CD4-positive, alpha-beta T cell (primary cell): ENCODE measurements at regions not wholly inside any gene's neighbourhood (a gene's known extent, or its start where the extent isn't known, plus 50 kb on each side); places are given as distances from the start of the nearest gene placed in this dataset.

Source experiments
- ATAC-seq: fragments of 200-7000 bp; cut with Tn5 transposase; one replicate; pipeline ENCODE4 v1.10.0; 2022; ENCODE audit warnings: mild to moderate bottlenecking; ENCODE audit not compliant: poor library complexity
- CTCF ChIA-PET: fragments of 350-600 bp; sonication (Branson Sonifier 250); formaldehyde crosslinking; loops from one replicate; lab custom pipeline; 2021; ENCODE audit warnings: antibody characterized with exemption, inconsistent platforms; lab: Charles Lee
- POLR2A ChIA-PET: fragments of 350-600 bp; sonication (Branson Sonifier 250); formaldehyde crosslinking; loops from one replicate; lab custom pipeline; 2021; ENCODE audit warnings: antibody characterized with exemption, inconsistent platforms; lab: Charles Lee
- DNase-seq, 14 experiments: peaks; one replicate each; pipeline ENCODE4 v3.0.0-alpha.2; 2013 to 2020; ENCODE audit warnings: mixed read lengths in 2 of 14
- H3K27ac ChIP-seq, 2 donors: one replicate each; pipeline versions ENCODE4 v1.5.1 to v1.7.0; 2013; ENCODE audit warnings: low read length in 2 of 2, low read depth in 1 of 2, mild to moderate bottlenecking in 1 of 2
- H3K27me3 ChIP-seq, 2 experiments: 1 replicate in 1 of 2; 2 replicates in 1 of 2; pipeline versions ENCODE4 v1.6.1 to v1.7.0; 2013; ENCODE audit warnings: low read length in 2 of 2, control low read depth in 1 of 2, mild to moderate bottlenecking in 1 of 2, moderate library complexity in 1 of 2; ENCODE audit not compliant: insufficient read depth in 2 of 2, control insufficient read depth in 1 of 2
- H3K36me3 ChIP-seq: one replicate; pipeline ENCODE4 v1.6.1; 2013; ENCODE audit warnings: low read length, control low read depth; ENCODE audit not compliant: insufficient read depth
- H3K4me1 ChIP-seq: one replicate; pipeline ENCODE4 v1.6.1; 2013; ENCODE audit warnings: low read length, control low read depth; ENCODE audit not compliant: insufficient read depth
- H3K4me3 ChIP-seq: one replicate; pipeline ENCODE4 v1.5.1; 2013; ENCODE audit warnings: mild to moderate bottlenecking, low read length, moderate library complexity
- H3K9me3 ChIP-seq, 2 experiments: 1 replicate in 1 of 2; 2 replicates in 1 of 2; pipeline versions ENCODE4 v1.6.1 to v1.7.0; 2013; ENCODE audit warnings: low read length in 2 of 2, mild to moderate bottlenecking in 2 of 2, control low read depth in 1 of 2, moderate library complexity in 1 of 2; ENCODE audit not compliant: control insufficient read depth in 1 of 2, insufficient read depth in 1 of 2
- H3K27ac Mint-ChIP-seq: one replicate; pipeline ENCODE4 v1.8.0; 2020; ENCODE audit warnings: mixed read lengths
- H3K27me3 Mint-ChIP-seq: one replicate; pipeline ENCODE4 v1.8.0; 2021; ENCODE audit warnings: mixed read lengths
- H3K36me3 Mint-ChIP-seq: one replicate; pipeline ENCODE4 v1.8.0; 2021; ENCODE audit warnings: low read depth, mixed read lengths
- H3K4me1 Mint-ChIP-seq: one replicate; pipeline ENCODE4 v1.8.0; 2021; ENCODE audit warnings: low read depth, mixed read lengths
- H3K4me3 Mint-ChIP-seq: one replicate; pipeline ENCODE4 v1.8.0; 2020; ENCODE audit warnings: mild to moderate bottlenecking, mixed read lengths
- H3K9me3 Mint-ChIP-seq: one replicate; pipeline ENCODE4 v1.8.0; 2020; ENCODE audit warnings: mixed read lengths
- intact Hi-C, 2 experiments: fragments of 100-400 bp; cut with DNase I in 1 of 2; cut with micrococcal nuclease in 1 of 2; formaldehyde crosslinking; loops; one replicate each; pipeline versions ENCODE4 v1.15.1 to v1.9.0; 2023 to 2025; cut with DNase I, micrococcal nuclease
- TF ChIP-seq, protein P1 (sequence below): fragments of 200-600 bp; IDR thresholded peaks from one replicate; pipeline ENCODE4 v1.8.0; 2022; ENCODE audit warnings: antibody characterized with exemption, mild to moderate bottlenecking

DNA sequence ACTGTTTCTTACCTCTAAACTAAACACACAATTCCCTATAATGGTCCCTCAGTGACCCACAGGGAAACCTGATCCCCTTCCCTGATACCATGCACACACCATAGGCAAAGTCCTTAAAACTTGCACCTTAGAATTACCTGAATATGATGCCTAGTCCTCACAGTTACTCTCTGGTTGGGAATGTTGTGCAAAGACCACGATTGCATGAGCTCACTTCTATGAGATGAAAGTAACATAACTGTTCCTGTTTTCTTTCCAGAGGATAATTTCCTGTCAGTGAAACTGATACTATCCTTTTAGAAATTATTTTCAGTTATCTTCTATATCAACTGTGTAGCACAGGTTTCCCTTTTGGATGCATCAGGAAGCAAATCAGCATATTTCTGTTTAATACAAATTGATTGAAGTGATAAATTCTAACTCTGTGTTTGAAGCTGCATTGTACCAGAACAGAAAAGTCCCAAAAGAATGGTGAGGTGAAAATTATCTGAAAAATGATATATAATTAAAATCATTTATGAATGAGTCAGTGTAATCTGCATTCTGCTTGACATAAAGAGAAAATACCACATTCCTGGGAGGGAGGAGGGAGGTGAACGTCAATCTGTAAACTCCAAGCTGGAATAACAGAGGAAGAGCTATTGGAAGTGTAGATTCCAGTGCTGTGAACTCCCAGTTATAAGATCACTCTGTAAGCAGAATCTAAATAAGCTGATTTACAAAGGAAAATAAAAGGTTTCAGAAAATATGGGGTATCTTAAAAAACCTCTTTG, 51.2 kb upstream of the TNFAIP8 start:
- Histone ChIP-seq H3K27ac (peak overlapping the region; percentile 54 to 72), H3K36me3 (peaks cover 6% of the 10 kb centered on the region), H3K4me3 (no peak overlapping the region), H3K27me3 (no peaks in the 10 kb centered on the region), H3K4me1 (peaks cover 73% of the 10 kb centered on the region), H3K9me3 (no peaks in the 10 kb centered on the region)
- no peaks in the 10 kb centered on the region for H3K9me3 Mint-ChIP-seq
- DNase-seq, result no peak
- peak overlapping the region; percentile 95 for H3K27ac Mint-ChIP-seq
- intact Hi-C loops, result loop anchor here (2.0 to 5.0 kb wide), 2 partner anchors 32 to 38 kb away; no protein-coding TSS in a partner anchor
- TF ChIP-seq, protein P1, sequence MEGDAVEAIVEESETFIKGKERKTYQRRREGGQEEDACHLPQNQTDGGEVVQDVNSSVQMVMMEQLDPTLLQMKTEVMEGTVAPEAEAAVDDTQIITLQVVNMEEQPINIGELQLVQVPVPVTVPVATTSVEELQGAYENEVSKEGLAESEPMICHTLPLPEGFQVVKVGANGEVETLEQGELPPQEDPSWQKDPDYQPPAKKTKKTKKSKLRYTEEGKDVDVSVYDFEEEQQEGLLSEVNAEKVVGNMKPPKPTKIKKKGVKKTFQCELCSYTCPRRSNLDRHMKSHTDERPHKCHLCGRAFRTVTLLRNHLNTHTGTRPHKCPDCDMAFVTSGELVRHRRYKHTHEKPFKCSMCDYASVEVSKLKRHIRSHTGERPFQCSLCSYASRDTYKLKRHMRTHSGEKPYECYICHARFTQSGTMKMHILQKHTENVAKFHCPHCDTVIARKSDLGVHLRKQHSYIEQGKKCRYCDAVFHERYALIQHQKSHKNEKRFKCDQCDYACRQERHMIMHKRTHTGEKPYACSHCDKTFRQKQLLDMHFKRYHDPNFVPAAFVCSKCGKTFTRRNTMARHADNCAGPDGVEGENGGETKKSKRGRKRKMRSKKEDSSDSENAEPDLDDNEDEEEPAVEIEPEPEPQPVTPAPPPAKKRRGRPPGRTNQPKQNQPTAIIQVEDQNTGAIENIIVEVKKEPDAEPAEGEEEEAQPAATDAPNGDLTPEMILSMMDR, result no peak
- H3K4me1 Mint-ChIP-seq, result peaks cover 100% of the 10 kb centered on the region
- no peak for ATAC-seq
- H3K27me3 Mint-ChIP-seq, result no peaks in the 10 kb centered on the region
- CTCF ChIA-PET, result interaction anchor here (1.2 to 2.3 kb wide), 5 partner anchors 8 to 317 kb away, joined by 3 to 7 read pairs (median 5); partner anchors contain the start of gene DTWD2
- POLR2A ChIA-PET, result interaction anchor here (1.3 to 8.8 kb wide), 9 partner anchors 11 to 234 kb away, joined by 4 to 116 read pairs (median 9); partner anchors contain the start of gene DMXL1
- H3K4me3 Mint-ChIP-seq, result peak overlapping the region; percentile 50
- H3K36me3 Mint-ChIP-seq, result peaks cover 56% of the 10 kb centered on the region
